ENCODE measurements at regions not wholly inside any gene's neighbourhood (a gene's known extent, or its start where the extent isn't known, plus 50 kb on each side); places are given as distances from the start of the nearest gene placed in this dataset.
"Not testable (repeated sequence)": the region's sequence is repeated elsewhere in the genome, so short reads cannot be mapped to it uniquely, and the experiment has no call there.

GRCh38 chr6:141833001-141833655 is 299.6 kb upstream of the GJE1 start:
- ChIA-PET CTCF (no interaction called here), POLR2A (no interaction called here)
- no peak for DNase-seq (ENCODE audit: extremely low spot score)
- no peak for TF ChIP-seq CTCF (IDR thresholded peaks at IDR 0.05; ENCODE audit: control extremely low read depth, extremely low read depth, low read depth, missing control alignments)

DNA sequence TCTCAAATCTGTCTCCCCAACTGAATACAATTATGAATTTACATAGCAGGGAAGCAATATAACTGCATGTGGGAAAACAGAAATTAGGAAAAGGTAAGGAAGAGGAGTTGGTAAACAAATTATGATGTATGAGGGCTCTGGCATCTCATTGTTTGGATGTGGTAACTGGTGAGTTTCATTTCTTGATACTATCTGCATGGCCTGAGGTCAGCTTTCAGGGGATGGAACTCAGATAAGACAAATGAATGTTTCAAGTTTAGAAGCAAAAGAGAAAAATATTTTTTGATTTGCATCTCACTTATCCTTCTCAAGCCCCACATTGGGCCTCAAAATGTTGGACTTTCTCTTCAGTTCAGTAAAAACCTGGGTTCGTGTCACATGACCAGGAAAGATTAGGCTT is 302.2 kb upstream of the GJE1 start:
- no peak for TF ChIP-seq CTCF (IDR thresholded peaks at IDR 0.05; ENCODE audit: control extremely low read depth, extremely low read depth, low read depth, missing control alignments)
- no peak for DNase-seq (ENCODE audit: extremely low spot score)
- CTCF ChIA-PET, result no interaction called here
- POLR2A ChIA-PET, result no interaction called here

DNA sequence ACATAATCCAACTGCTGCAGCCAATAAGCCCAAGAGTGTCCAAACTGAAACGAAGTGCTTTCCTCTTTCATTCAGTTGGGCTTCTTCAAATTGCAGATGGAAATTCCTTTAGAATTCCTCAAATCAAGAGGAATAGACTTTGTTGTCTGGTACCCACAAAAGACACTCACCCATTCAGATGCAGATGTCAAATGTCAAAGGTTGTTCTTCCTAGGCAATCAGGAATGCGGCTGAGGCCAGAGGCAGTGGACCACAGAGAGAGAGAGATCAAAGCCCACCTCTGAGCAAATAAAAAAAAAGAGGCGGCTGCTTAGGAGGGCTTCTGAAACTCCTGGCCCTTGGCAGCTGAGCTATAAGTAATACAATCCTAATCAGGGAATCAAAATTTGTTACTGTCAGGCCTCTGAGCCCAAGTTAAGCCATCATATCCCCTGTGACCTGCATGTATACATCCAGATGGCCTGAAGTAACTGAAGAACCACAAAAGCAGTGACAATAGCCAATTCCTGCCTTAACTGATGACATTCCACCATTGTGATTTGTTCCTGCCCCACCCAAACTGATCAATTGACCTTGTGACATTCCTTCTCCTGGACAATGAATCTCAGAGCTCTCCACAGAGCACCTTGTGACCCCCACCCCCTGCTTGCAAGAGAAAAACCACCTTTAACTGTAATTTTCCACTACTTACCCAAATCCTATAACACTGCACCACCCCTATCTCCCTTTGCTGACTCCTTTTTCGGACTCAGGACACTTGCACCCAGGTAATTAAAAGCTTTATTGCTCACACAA is 303.0 kb upstream of the GJE1 start:
- CTCF ChIA-PET, result no interaction called here
- TF ChIP-seq CTCF (IDR thresholded peaks at IDR 0.05; ENCODE audit: control extremely low read depth, extremely low read depth, low read depth, missing control alignments), result no peak
- DNase-seq (ENCODE audit: extremely low spot score), result no peak
- POLR2A ChIA-PET, result no interaction called here

DNA sequence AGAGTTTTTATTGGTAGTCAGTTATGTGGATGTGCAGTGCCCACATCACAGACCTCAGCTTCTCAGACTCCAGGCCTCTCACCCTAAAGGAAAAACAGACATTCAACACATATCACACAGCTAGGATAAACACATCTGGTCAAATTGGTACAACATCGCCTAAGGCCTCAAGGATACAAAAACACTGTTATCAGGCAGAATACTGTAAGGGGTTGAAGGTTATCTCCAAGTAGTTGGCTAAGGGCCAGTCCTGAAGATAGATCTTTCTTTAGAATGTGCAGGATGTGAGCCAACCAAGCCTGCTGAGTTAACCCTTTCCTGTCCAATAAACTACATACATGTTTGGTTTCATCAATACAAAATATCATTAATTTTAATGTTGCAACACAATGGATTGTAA is 308.4 kb upstream of the GJE1 start:
- POLR2A ChIA-PET, result no interaction called here

DNA sequence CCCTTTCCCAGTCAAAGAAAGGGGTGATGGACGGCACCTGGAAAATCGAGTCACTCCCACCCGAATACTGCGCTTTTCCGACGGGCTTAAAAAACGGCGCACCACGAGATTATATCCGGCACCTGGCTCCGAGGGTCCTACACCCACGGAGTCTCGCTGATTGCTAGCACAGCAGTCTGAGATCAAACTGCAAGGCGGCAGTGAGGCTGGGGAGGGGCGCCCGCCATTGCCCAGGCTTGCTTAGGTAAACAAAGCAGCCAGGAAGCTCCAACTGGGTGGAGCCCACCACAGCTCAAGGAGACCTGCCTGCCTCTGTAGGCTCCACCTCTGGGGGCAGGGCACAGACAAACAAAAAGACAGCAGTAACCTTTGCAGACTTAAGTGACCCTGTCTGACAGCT is 317.7 kb upstream of the GJE1 start:
- POLR2A ChIA-PET; DNase-seq (ENCODE audit: extremely low spot score); CTCF ChIA-PET: not testable (repeated sequence)

More for the DNA sequence above, 308.4 kb upstream of the GJE1 start:
- CTCF ChIA-PET, result no interaction called here
- TF ChIP-seq CTCF (IDR thresholded peaks at IDR 0.05; ENCODE audit: control extremely low read depth, extremely low read depth, low read depth, missing control alignments), result no peak
- DNase-seq (ENCODE audit: extremely low spot score), result no peak

- ChIA-PET CTCF (no interaction called here), POLR2A (no interaction called here)
- no peak for DNase-seq (ENCODE audit: extremely low spot score)
- TF ChIP-seq CTCF (IDR thresholded peaks at IDR 0.05; ENCODE audit: control extremely low read depth, extremely low read depth, low read depth, missing control alignments), result no peak
Measured at GRCh38 chr6:141809901-141810300, 322.8 kb upstream of the GJE1 start.

DNA sequence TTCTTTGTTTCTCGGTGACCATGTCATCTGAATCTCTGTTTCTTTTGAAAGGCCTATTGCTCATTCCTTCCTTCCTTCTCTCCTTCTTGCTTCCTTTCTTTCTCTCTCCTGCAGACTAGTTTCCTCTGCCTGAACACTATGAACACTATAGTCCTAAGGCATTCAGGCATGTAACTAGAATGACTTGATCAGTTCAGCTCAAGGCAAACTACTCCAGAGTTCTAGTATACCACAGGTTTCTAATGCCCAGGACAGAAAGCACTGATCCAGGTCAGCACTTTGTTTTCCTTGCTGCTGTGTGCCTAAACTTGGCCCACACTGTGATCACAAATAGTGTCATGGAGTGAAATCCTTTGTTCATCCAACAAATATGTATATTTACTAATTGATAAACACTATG is 324.1 kb upstream of the GJE1 start:
- ChIA-PET CTCF (interaction anchor here (1.4 kb wide), 1 partner anchor 38 kb away, joined by 3 read pairs; no protein-coding TSS in a partner anchor), POLR2A (no interaction called here)
- no peak for DNase-seq (ENCODE audit: extremely low spot score)
- TF ChIP-seq CTCF (IDR thresholded peaks at IDR 0.05; ENCODE audit: control extremely low read depth, extremely low read depth, low read depth, missing control alignments), result no peak

- DNase-seq (ENCODE audit: extremely low spot score); POLR2A ChIA-PET; CTCF ChIA-PET: not testable (repeated sequence)
Measured at GRCh38 chr6:141800973-141801372, 331.8 kb upstream of the GJE1 start.
